IPS-20b (cell line): ENCODE measurements at regions not wholly inside any gene's neighbourhood (a gene's known extent, or its start where the extent isn't known, plus 50 kb on each side); places are given as distances from the start of the nearest gene placed in this dataset.

ENCODE experiments used
- H3K27ac ChIP-seq: one replicate; pipeline ENCODE4 v1.5.1; 2013; ENCODE audit warnings: low read length
- H3K27me3 ChIP-seq: 2 replicates; pipeline ENCODE4 v1.6.1; 2013; ENCODE audit warnings: mild to moderate bottlenecking, low read length, inconsistent platforms; ENCODE audit not compliant: insufficient read depth
- H3K36me3 ChIP-seq: 2 replicates; pipeline ENCODE4 v1.6.1; 2013; ENCODE audit warnings: low read depth, mild to moderate bottlenecking, inconsistent platforms, low read length, moderate library complexity; ENCODE audit not compliant: insufficient read depth
- H3K4me1 ChIP-seq: 2 replicates; pipeline ENCODE4 v1.6.1; 2013; ENCODE audit warnings: mild to moderate bottlenecking, control low read depth, inconsistent platforms, low read length, moderate library complexity; ENCODE audit not compliant: insufficient read depth
- H3K4me3 ChIP-seq: 2 replicates; pipeline ENCODE4 v1.5.1; 2013; ENCODE audit warnings: mild to moderate bottlenecking, low read length, inconsistent platforms
- H3K9ac ChIP-seq: 2 replicates; pipeline ENCODE4 v1.6.1; 2013; ENCODE audit warnings: low read depth, mild to moderate bottlenecking, inconsistent platforms, low read length, moderate library complexity
- H3K9me3 ChIP-seq: 2 replicates; pipeline ENCODE4 v1.6.1; 2013; ENCODE audit warnings: mild to moderate bottlenecking, low read depth, low read length, inconsistent platforms; ENCODE audit not compliant: insufficient read depth

DNA sequence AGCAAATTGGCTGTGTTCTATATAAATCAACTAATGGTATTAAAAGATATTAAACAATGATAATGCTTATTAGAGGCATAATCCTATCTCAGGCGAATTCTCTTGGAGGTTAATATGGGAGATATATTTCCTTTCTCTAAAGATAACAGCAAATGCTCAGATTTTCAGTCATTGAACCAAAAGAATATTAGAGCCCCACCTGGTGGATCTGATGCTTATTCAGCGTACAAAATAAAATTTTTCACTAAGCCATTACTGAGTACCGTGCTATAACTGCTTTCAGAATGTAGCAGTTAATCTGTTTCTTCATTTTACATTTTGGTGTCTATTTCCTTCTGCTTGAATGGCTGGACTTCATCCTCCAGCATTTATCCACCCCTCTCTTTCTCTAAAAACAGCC, 143.3 kb upstream of the IPO5 start:
- H3K4me3 ChIP-seq: no peak overlapping the region
- H3K9ac ChIP-seq: no peak overlapping the region
- H3K27ac ChIP-seq: no peak overlapping the region
- no peaks in the 10 kb centered on the region for H3K27me3 ChIP-seq
- no peaks in the 10 kb centered on the region for H3K4me1 ChIP-seq
- H3K36me3 ChIP-seq: no peaks in the 10 kb centered on the region
- H3K9me3 ChIP-seq: no peaks in the 10 kb centered on the region

DNA sequence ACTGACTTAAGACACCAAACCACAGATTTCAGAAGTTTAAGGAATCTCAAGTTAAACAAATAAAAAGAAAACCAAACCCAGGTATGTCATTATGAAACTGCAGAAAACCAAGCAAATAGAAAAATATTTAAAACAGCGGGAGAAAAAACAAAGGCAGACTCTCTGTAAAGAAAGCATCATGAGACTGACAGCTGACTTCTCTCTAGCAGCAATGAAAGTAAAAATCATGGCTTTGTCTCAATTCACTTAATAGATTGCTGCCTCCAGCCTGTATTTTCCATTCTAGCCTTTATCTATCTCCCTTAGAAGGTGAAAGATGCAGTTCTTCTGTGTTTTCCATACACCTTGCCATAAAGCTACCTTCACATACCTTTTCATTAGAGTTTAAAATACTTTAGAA, 131.1 kb upstream of the IPO5 start:
- H3K9ac ChIP-seq: no peak overlapping the region

GRCh38 chr13:97826421-97827012, 127.0 kb upstream of the IPO5 start:
- H3K4me3 ChIP-seq: no peak overlapping the region
- no peaks in the 10 kb centered on the region for H3K9me3 ChIP-seq
- H3K4me1 ChIP-seq: no peaks in the 10 kb centered on the region
- H3K9ac ChIP-seq: no peak overlapping the region
- H3K27me3 ChIP-seq: no peaks in the 10 kb centered on the region
- no peaks in the 10 kb centered on the region for H3K36me3 ChIP-seq
- no peak overlapping the region for H3K27ac ChIP-seq

More for the DNA sequence above, 131.1 kb upstream of the IPO5 start:
- Histone ChIP-seq H3K9me3 (no peaks in the 10 kb centered on the region), H3K27ac (no peak overlapping the region), H3K4me1 (no peaks in the 10 kb centered on the region), H3K4me3 (no peak overlapping the region), H3K27me3 (no peaks in the 10 kb centered on the region), H3K36me3 (no peaks in the 10 kb centered on the region)

DNA sequence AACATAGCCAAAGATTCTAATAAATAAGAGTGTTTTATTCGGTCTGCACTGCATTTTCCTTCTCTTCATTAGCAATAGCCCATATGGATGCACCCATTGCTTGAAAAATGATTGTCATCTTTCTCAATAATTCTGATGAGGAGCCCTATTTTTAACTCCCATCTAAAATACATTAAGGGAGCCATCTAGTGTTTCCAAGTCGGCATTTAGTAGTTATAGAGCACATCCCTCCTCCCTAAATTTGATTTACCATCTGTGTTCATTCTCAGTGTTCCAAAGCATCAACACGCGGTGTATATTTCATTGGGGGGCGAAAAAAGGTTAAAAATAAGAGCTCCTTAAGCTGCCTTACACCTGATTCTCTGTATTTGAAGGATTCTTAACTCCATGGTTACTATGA, 119.2 kb upstream of the IPO5 start:
- no peak overlapping the region for H3K27ac ChIP-seq
- no peaks in the 10 kb centered on the region; the same call in 1 of the 2 replicates for H3K9me3 ChIP-seq
- no peaks in the 10 kb centered on the region for H3K4me1 ChIP-seq
- H3K27me3 ChIP-seq: no peaks in the 10 kb centered on the region
- H3K4me3 ChIP-seq: no peak overlapping the region
- no peaks in the 10 kb centered on the region for H3K36me3 ChIP-seq
- no peak overlapping the region for H3K9ac ChIP-seq

DNA sequence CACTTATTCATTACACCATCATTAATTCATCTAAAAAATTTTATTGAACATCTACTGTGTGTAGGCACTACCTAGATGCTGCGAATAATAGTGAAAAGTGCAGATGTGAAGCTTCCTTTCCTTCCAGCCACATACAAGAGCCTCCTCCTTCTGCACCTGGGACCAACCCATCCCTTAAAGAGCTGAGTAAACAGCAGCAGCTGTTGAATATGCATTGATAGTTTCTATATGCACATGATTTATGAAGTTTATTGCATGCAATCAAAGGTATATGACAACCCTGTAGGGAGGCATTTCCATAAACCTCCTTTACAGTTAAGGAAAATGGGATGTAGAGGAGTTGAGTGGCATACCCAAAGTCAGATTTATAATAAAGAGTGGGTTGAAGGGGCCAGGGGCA, 110.3 kb upstream of the IPO5 start:
- no peak overlapping the region for H3K27ac ChIP-seq
- H3K9me3 ChIP-seq: no peaks in the 10 kb centered on the region
- no peaks in the 10 kb centered on the region for H3K4me1 ChIP-seq
- no peak overlapping the region for H3K9ac ChIP-seq
- no peaks in the 10 kb centered on the region for H3K27me3 ChIP-seq
- H3K4me3 ChIP-seq: no peak overlapping the region
- H3K36me3 ChIP-seq: no peaks in the 10 kb centered on the region

GRCh38 chr13:97844151-97844550, 109.3 kb upstream of the IPO5 start:
- Histone ChIP-seq H3K36me3 (no peaks in the 10 kb centered on the region), H3K27ac (no peak overlapping the region), H3K4me3 (no peak overlapping the region), H3K4me1 (no peaks in the 10 kb centered on the region), H3K9ac (no peak overlapping the region), H3K27me3 (no peaks in the 10 kb centered on the region), H3K9me3 (no peaks in the 10 kb centered on the region)

DNA sequence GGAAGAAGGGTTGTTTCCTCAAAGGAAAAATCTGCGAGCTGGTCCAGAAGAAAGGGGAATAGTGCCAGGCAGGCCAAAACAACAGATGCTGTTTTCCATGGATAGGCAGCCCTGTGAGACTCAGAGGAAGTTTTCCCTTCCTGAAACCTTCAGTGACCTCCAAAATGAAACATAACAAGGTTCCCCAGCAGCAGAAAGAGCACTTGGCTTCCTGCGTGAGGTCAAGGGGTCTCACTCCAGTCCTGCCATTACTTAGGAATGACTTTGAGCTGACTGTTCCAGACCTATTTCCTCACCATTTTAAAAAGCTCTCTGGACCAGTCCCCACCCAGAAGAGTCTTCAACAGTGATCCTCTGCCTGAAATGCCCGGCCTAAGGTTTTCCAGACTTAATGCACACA, 104.6 kb upstream of the IPO5 start:
- H3K27ac ChIP-seq: no peak overlapping the region
- no peaks in the 10 kb centered on the region for H3K27me3 ChIP-seq
- H3K4me3 ChIP-seq: no peak overlapping the region
- no peaks in the 10 kb centered on the region for H3K9me3 ChIP-seq
- H3K4me1 ChIP-seq: no peaks in the 10 kb centered on the region
- no peaks in the 10 kb centered on the region for H3K36me3 ChIP-seq
- H3K9ac ChIP-seq: no peak overlapping the region

GRCh38 chr13:97849305-97849704, 104.2 kb upstream of the IPO5 start:
- no peaks in the 10 kb centered on the region for H3K9me3 ChIP-seq
- H3K36me3 ChIP-seq: no peaks in the 10 kb centered on the region
- no peak overlapping the region for H3K27ac ChIP-seq
- H3K27me3 ChIP-seq: no peaks in the 10 kb centered on the region
- H3K4me3 ChIP-seq: no peak overlapping the region
- H3K4me1 ChIP-seq: no peaks in the 10 kb centered on the region
- H3K9ac ChIP-seq: no peak overlapping the region

GRCh38 chr13:97851269-97851668, 102.2 kb upstream of the IPO5 start:
- Histone ChIP-seq H3K4me1 (peaks cover 6% of the 10 kb centered on the region; the same call in 1 of the 2 replicates), H3K9ac (no peak overlapping the region), H3K27me3 (no peaks in the 10 kb centered on the region; the same call in 1 of the 2 replicates), H3K36me3 (no peaks in the 10 kb centered on the region), H3K9me3 (no peaks in the 10 kb centered on the region), H3K27ac (no peak overlapping the region), H3K4me3 (no peak overlapping the region)

- peaks cover 6% of the 10 kb centered on the region; the same call in 1 of the 2 replicates for H3K4me1 ChIP-seq
- no peaks in the 10 kb centered on the region for H3K36me3 ChIP-seq
- H3K27ac ChIP-seq: no peak overlapping the region
- no peaks in the 10 kb centered on the region; the same call in 1 of the 2 replicates for H3K27me3 ChIP-seq
- H3K9me3 ChIP-seq: no peaks in the 10 kb centered on the region
- H3K9ac ChIP-seq: no peak overlapping the region
- H3K4me3 ChIP-seq: no peak overlapping the region
Measured at GRCh38 chr13:97852181-97852874, 101.1 kb upstream of the IPO5 start.

DNA sequence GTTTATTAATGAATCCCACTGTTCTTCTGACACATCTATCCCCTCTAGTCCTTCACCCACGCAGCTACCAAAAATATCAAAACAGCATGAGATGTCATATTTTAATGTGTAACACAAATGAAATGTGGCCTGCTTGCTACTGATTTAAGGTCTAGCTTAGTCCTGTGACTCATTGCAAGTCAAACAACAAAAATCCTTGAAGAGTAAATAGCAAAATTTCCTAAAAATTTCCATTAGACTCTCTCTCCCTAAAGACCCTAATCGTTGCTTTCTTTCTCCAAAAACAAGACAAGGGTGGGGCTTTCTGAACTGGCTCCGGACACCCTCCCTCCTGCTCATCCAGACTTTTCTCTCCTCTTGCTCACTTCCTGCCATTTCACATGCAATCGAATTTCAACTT, 99.9 kb upstream of the IPO5 start:
- Histone ChIP-seq H3K9ac (no peak overlapping the region), H3K9me3 (no peaks in the 10 kb centered on the region), H3K36me3 (no peaks in the 10 kb centered on the region), H3K27me3 (no peaks in the 10 kb centered on the region; the same call in 1 of the 2 replicates), H3K27ac (no peak overlapping the region), H3K4me3 (no peak overlapping the region), H3K4me1 (peaks cover 6% of the 10 kb centered on the region; the same call in 1 of the 2 replicates)

- no peak overlapping the region for H3K9ac ChIP-seq
- H3K4me1 ChIP-seq: peaks cover 6% of the 10 kb centered on the region; the same call in 1 of the 2 replicates
- no peak overlapping the region for H3K4me3 ChIP-seq
- H3K36me3 ChIP-seq: no peaks in the 10 kb centered on the region
- no peaks in the 10 kb centered on the region; the same call in 1 of the 2 replicates for H3K27me3 ChIP-seq
- H3K9me3 ChIP-seq: no peaks in the 10 kb centered on the region
- H3K27ac ChIP-seq: no peak overlapping the region
Measured at GRCh38 chr13:97855570-97856303, 97.7 kb upstream of the IPO5 start.
